Activated T-cell treated with anti-CD3 and anti-CD28 coated beads, Interleukin-2, amount 50 U/mL, for 4 hours (primary cell): ENCODE measurements at regions not wholly inside any gene's neighbourhood (a gene's known extent, or its start where the extent isn't known, plus 50 kb on each side); places are given as distances from the start of the nearest gene placed in this dataset.

Experiments used
- ATAC-seq, 2 donors: fragments of 200-7000 bp; cut with Tn5 transposase; one replicate each; pipeline ENCODE4 v1.10.0; 2021
- DNase-seq: peaks from one replicate; pipeline ENCODE4 v3.0.0-alpha.2; 2020
- H3K27me3 Mint-ChIP-seq: one replicate; pipeline ENCODE4 v1.8.0; 2021; ENCODE audit warnings: low read depth, mixed read lengths
- H3K36me3 Mint-ChIP-seq: one replicate; pipeline ENCODE4 v1.8.0; 2022; ENCODE audit warnings: mixed read lengths; ENCODE audit not compliant: insufficient read depth
- H3K4me1 Mint-ChIP-seq: one replicate; pipeline ENCODE4 v1.8.0; 2021; ENCODE audit warnings: low read depth, mixed read lengths
- H3K4me3 Mint-ChIP-seq: one replicate; pipeline ENCODE4 v1.8.0; 2021; ENCODE audit warnings: mild to moderate bottlenecking, moderate library complexity, mixed read lengths
- H3K9me3 Mint-ChIP-seq: one replicate; pipeline ENCODE4 v1.8.0; 2021; ENCODE audit warnings: mixed read lengths

DNA sequence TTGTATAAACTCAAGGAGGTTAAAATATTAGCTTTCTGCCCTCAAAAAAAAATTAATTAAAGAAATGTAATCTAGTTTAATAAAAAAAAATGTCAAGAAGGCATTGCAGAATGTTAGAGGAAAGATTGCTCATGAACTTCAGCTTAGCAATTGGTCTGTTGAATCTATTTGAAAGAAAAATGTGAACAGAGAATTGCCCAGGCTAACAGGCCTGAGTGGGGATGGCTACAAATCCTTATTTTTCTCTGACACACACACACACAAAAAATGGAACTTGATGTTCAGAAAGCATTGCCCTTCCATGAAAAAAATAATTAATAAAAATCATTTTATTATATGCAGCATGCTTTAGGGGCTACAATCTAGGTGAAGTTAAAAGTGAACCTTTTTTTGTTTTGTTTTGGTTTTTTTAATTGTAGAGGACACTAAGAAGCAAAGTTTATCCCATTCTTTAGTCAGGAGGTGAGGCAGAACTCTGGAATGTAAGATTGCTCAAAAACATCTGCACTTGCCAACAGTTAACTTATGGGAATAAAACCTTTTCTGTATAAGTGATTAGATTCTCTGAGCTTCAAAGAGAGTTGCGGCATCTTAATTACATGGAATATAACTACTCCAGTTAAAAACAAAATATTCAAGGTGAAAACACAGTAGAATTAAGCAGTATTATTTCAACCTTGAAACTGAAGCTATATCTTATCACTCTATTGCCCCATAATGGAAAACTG, 658.5 kb upstream of the ADGRL2 start:
- DNase-seq: no peak
- H3K27me3 Mint-ChIP-seq: no peaks in the 10 kb centered on the region
- no peaks in the 10 kb centered on the region for H3K36me3 Mint-ChIP-seq
- H3K4me3 Mint-ChIP-seq: no peak overlapping the region
- no peaks in the 10 kb centered on the region for H3K4me1 Mint-ChIP-seq
- peaks cover 10% of the 10 kb centered on the region for H3K9me3 Mint-ChIP-seq
- no peak for ATAC-seq

GRCh38 chr1:81135524-81135923, 665.2 kb upstream of the ADGRL2 start:
- peaks cover 18% of the 10 kb centered on the region for H3K9me3 Mint-ChIP-seq
- H3K4me3 Mint-ChIP-seq: no peak overlapping the region
- H3K4me1 Mint-ChIP-seq: no peaks in the 10 kb centered on the region
- H3K36me3 Mint-ChIP-seq: no peaks in the 10 kb centered on the region
- DNase-seq: no peak
- H3K27me3 Mint-ChIP-seq: no peaks in the 10 kb centered on the region
- no peak for ATAC-seq

DNA sequence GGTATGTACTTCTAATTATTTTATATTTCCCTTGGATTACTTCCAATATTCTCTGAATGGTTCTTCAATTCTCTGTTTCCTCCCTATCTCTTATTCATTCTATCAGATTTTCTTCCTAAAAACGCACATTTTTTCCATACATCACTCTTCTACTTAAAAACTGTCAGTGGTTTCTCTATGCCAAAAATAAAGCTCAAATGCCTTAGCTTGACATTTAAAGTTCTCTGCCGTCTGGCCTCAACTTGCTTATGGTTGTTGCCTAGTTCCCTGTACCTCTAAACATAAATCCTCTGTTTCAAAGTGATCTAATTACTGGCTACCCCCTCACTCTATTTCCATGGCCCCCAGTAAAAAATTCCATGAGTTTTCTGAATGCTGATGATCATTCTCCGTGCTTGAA, 671.0 kb upstream of the ADGRL2 start:
- Mint-ChIP-seq H3K27me3 (no peaks in the 10 kb centered on the region), H3K9me3 (peaks cover 20% of the 10 kb centered on the region), H3K4me1 (no peaks in the 10 kb centered on the region), H3K36me3 (no peaks in the 10 kb centered on the region), H3K4me3 (no peak overlapping the region)
- ATAC-seq (no peak), DNase-seq (no peak)

- Mint-ChIP-seq H3K4me3 (no peak overlapping the region), H3K4me1 (no peaks in the 10 kb centered on the region), H3K9me3 (peaks cover 20% of the 10 kb centered on the region), H3K36me3 (no peaks in the 10 kb centered on the region), H3K27me3 (no peaks in the 10 kb centered on the region)
- DNase-seq (no peak), ATAC-seq (no peak)
Measured at GRCh38 chr1:81129366-81129765, 671.4 kb upstream of the ADGRL2 start.

GRCh38 chr1:81128079-81128478, 672.7 kb upstream of the ADGRL2 start:
- Mint-ChIP-seq H3K4me3 (no peak overlapping the region), H3K36me3 (no peaks in the 10 kb centered on the region), H3K9me3 (peaks cover 20% of the 10 kb centered on the region), H3K27me3 (no peaks in the 10 kb centered on the region), H3K4me1 (no peaks in the 10 kb centered on the region)
- DNase-seq (no peak), ATAC-seq (no peak)

DNA sequence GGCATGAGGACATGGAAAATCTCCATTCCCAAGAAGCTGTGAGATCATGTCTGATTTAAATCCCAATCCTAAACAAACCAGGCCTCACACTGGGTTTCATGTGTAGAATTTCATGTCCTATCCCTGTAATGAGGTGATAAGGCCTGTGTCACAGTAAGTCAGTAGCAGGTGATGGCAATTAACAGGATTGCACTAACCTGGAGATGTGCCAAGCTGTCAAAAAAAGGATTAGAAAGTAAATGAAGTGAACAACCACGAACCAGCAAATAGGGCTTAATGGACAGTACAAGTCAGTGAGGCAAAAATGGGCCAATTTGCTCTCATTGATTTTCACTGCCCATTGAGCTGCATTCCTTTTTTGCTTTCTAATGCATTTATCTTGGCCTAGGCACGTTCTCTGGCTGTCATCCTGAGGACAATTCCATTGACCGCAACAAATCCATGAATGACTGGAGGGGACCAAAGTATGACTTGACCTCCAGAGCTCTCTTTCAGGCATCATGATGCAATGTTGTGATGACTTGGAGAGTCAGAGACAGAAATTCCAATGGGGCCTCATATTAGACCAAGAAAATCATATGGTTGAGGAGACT, 673.6 kb upstream of the ADGRL2 start:
- ATAC-seq (no peak), DNase-seq (no peak)
- Mint-ChIP-seq H3K9me3 (peaks cover 16% of the 10 kb centered on the region), H3K36me3 (no peaks in the 10 kb centered on the region), H3K4me3 (no peak overlapping the region), H3K4me1 (no peaks in the 10 kb centered on the region), H3K27me3 (no peaks in the 10 kb centered on the region)

GRCh38 chr1:81125672-81126071, 675.1 kb upstream of the ADGRL2 start:
- Mint-ChIP-seq H3K4me1 (no peaks in the 10 kb centered on the region), H3K4me3 (no peak overlapping the region), H3K36me3 (no peaks in the 10 kb centered on the region), H3K27me3 (no peaks in the 10 kb centered on the region), H3K9me3 (peaks cover 16% of the 10 kb centered on the region)
- DNase-seq (no peak), ATAC-seq (no peak)

DNA sequence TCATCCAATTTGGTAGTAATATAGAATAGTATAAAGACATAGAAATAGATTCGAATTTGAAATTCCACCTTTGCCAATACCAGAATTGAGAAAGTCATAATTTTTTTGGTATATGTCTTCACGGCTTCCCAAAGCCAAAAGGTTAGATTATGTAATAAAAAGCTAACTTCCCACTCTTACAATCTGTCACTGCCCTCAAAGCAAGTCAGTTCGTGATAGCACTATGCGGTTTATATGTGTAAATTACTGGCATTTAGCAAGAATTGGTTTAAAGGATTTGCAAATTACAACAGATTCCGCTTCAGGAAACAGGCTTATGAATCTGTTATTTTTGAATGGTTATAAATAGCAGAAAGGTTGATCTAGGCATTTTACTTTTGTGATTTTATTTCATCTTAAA, 679.4 kb upstream of the ADGRL2 start:
- DNase-seq (no peak), ATAC-seq (no peak)
- H3K9me3 Mint-ChIP-seq: no peaks in the 10 kb centered on the region
- no peaks in the 10 kb centered on the region for H3K4me1 Mint-ChIP-seq
- H3K36me3 Mint-ChIP-seq: no peaks in the 10 kb centered on the region
- no peak overlapping the region for H3K4me3 Mint-ChIP-seq
- no peaks in the 10 kb centered on the region for H3K27me3 Mint-ChIP-seq

- H3K9me3 Mint-ChIP-seq: no peaks in the 10 kb centered on the region
- no peaks in the 10 kb centered on the region for H3K4me1 Mint-ChIP-seq
- H3K36me3 Mint-ChIP-seq: no peaks in the 10 kb centered on the region
- H3K4me3 Mint-ChIP-seq: no peak overlapping the region
- no peak for DNase-seq
- ATAC-seq: no peak
- H3K27me3 Mint-ChIP-seq: no peaks in the 10 kb centered on the region
Measured at GRCh38 chr1:81119319-81119718, 681.4 kb upstream of the ADGRL2 start.

DNA sequence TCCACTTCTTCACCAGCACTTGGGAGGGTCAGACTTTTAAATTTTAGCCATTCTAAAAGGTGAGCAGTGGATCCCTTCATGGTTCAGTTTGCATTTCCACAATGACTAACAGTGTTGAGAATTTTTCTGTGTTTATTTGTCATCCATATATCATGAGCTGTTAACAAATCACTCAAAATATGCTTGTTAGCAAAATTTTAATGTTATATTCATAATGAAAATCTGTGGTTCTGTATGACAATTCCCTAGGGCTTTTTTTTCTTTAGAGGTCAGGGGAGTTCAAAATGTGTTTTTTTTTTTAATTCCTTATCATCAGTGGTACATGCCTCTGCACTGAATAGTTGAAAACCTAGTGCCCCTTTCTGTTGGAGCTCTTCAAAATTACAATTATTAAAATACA, 682.2 kb upstream of the ADGRL2 start:
- DNase-seq (no peak), ATAC-seq (no peak)
- Mint-ChIP-seq H3K9me3 (no peaks in the 10 kb centered on the region), H3K36me3 (no peaks in the 10 kb centered on the region), H3K4me1 (no peaks in the 10 kb centered on the region), H3K4me3 (no peak overlapping the region), H3K27me3 (no peaks in the 10 kb centered on the region)

- no peaks in the 10 kb centered on the region for H3K4me1 Mint-ChIP-seq
- H3K9me3 Mint-ChIP-seq: peaks cover 6% of the 10 kb centered on the region
- no peak for DNase-seq
- no peaks in the 10 kb centered on the region for H3K36me3 Mint-ChIP-seq
- H3K4me3 Mint-ChIP-seq: no peak overlapping the region
- no peak for ATAC-seq
- H3K27me3 Mint-ChIP-seq: no peaks in the 10 kb centered on the region
Measured at GRCh38 chr1:81115422-81115821, 685.3 kb upstream of the ADGRL2 start.

DNA sequence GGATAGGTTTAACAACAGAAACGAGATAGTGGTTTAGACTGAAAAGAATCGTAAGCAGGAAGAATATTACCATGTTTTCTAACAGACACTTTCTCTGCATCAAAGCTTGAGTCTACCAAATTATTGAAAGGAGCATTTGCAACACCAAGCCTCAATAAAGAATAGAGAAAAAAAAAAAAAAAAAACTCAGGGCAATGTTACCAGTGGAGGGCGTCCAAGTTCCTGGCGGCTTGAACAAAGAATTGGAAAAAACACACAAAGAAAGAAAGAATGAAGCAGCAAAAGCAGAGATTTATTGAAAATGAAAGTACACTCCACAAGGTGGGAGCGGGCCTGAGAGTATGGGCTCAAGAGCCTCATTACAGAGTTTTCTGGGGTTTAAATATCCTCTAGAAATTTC, 686.5 kb upstream of the ADGRL2 start:
- DNase-seq: no peak
- H3K4me3 Mint-ChIP-seq: no peak overlapping the region
- ATAC-seq: no peak
- no peaks in the 10 kb centered on the region for H3K4me1 Mint-ChIP-seq
- no peaks in the 10 kb centered on the region for H3K36me3 Mint-ChIP-seq
- no peaks in the 10 kb centered on the region for H3K27me3 Mint-ChIP-seq
- H3K9me3 Mint-ChIP-seq: peaks cover 6% of the 10 kb centered on the region

- no peak overlapping the region for H3K4me3 Mint-ChIP-seq
- H3K36me3 Mint-ChIP-seq: no peaks in the 10 kb centered on the region
- H3K27me3 Mint-ChIP-seq: no peaks in the 10 kb centered on the region
- peaks cover 6% of the 10 kb centered on the region for H3K9me3 Mint-ChIP-seq
- ATAC-seq: no peak
- DNase-seq: no peak
- H3K4me1 Mint-ChIP-seq: no peaks in the 10 kb centered on the region
Measured at GRCh38 chr1:81113688-81114087, 687.0 kb upstream of the ADGRL2 start.

DNA sequence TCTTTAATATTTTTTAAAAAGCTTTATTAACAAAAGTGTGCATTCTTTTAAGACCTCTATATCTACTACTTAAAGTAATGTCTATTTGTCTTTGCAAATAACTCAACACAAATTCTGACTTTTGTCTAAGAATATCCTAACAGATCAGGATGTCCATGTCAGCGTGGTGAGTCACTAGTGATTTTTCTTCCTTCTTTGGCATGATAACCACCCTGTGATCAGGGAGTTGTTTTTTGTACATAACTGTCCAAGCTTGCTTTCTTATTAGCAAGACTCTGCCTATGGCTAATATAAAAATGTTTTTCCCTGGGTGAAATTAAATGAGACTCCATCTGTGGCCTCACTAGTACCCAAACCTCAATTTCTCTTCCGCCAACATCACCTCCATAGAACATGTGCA, 688.9 kb upstream of the ADGRL2 start:
- Mint-ChIP-seq H3K27me3 (no peaks in the 10 kb centered on the region), H3K4me3 (no peak overlapping the region), H3K4me1 (no peaks in the 10 kb centered on the region), H3K9me3 (peaks cover 6% of the 10 kb centered on the region), H3K36me3 (no peaks in the 10 kb centered on the region)
- ATAC-seq: no peak
- no peak for DNase-seq

DNA sequence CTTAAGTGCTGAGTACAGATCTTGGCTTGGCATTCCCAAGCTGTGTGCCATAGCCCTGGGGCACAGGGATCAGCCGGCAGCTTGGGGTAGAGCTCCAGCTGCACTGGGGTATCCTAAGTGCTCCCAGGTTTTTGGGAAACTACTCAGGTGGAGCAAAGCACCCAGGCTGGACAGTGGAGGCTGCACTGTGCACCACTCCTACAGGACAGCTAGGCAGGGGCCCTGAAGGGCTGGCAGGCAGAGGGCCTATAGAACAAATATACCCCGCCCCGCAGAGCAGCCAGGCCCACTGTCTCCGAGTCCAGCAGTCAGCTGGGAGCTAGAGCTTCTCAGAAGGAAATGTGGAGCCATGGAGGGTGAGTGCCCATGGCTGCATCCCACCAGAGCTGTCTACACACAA, 691.7 kb upstream of the ADGRL2 start:
- H3K36me3 Mint-ChIP-seq: no peaks in the 10 kb centered on the region
- H3K27me3 Mint-ChIP-seq: no peaks in the 10 kb centered on the region
- no peak for ATAC-seq
- no peak for DNase-seq
- H3K4me3 Mint-ChIP-seq: no peak overlapping the region
- H3K9me3 Mint-ChIP-seq: peaks cover 7% of the 10 kb centered on the region
- no peaks in the 10 kb centered on the region for H3K4me1 Mint-ChIP-seq
